ENCODE measurements at regions not wholly inside any gene's neighbourhood (a gene's known extent, or its start where the extent isn't known, plus 50 kb on each side); places are given as distances from the start of the nearest gene placed in this dataset.
A peak's percentile ranks its signal among the peaks of the same experiment; 100 is the strongest.

DNA sequence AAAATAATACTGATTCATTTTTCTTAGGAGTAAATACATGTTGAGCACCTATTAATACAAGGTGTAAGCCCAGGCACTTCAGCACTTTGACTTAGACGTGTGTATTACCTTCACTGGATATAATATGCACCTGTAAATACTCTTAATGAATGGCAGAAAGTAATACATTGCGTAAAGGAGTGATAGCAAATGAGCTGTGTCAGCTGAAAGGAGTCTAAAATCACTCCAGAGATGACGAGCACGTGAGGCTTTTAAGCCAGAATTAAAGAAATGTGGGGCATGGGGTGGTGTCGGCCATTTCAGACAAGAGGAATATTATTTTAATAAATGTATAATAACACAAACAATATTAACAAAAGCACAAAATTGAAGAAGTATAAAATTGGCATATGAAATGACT is 722.7 kb downstream of the EPHA4 start:
- no peaks in the 10 kb centered on the region for H3K9me3 ChIP-seq (ENCODE audit: low read depth)
- H3K36me3 ChIP-seq, result no peaks in the 10 kb centered on the region
- H3K4me3 ChIP-seq, result no peak overlapping the region
- no peaks in the 10 kb centered on the region for H3K27me3 ChIP-seq
- TF ChIP-seq, protein P1, sequence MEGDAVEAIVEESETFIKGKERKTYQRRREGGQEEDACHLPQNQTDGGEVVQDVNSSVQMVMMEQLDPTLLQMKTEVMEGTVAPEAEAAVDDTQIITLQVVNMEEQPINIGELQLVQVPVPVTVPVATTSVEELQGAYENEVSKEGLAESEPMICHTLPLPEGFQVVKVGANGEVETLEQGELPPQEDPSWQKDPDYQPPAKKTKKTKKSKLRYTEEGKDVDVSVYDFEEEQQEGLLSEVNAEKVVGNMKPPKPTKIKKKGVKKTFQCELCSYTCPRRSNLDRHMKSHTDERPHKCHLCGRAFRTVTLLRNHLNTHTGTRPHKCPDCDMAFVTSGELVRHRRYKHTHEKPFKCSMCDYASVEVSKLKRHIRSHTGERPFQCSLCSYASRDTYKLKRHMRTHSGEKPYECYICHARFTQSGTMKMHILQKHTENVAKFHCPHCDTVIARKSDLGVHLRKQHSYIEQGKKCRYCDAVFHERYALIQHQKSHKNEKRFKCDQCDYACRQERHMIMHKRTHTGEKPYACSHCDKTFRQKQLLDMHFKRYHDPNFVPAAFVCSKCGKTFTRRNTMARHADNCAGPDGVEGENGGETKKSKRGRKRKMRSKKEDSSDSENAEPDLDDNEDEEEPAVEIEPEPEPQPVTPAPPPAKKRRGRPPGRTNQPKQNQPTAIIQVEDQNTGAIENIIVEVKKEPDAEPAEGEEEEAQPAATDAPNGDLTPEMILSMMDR (IDR thresholded peaks at IDR 0.05; ENCODE audit: low read depth, low read length), result no peak
- no peak for DNase-seq (ENCODE audit: low read depth in 1 of 2, low spot score in 1 of 2)
- peaks cover 13% of the 10 kb centered on the region for H3K4me1 ChIP-seq (ENCODE audit: low read depth)
- no peak overlapping the region for H3K27ac ChIP-seq

DNA sequence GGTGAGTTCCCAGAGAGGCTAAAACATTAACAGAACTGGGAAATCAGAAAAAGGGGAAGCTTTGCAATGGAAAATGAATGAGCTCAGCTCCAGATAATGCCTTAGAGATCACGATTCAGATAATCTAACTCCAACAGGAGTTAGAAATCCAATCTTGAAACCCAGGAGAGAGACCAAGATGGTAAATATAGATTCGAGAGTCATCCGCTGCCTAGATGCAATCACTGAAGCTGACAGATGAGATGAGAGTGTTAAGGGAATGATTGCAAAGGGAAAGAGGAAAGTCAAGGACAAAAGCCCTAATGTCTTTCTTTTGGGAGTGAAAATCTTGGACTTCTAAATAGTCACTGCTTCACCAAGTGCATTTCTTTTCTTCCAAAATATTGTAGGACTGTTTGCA is 722.0 kb downstream of the EPHA4 start:
- Histone ChIP-seq H3K4me1 (ENCODE audit: low read depth) (peaks cover 19% of the 10 kb centered on the region), H3K27me3 (no peaks in the 10 kb centered on the region), H3K9me3 (ENCODE audit: low read depth) (no peaks in the 10 kb centered on the region), H3K4me3 (no peak overlapping the region), H3K36me3 (no peaks in the 10 kb centered on the region), H3K27ac (peak overlapping the region; percentile 48)
- TF ChIP-seq, protein P1 (IDR thresholded peaks at IDR 0.05; ENCODE audit: low read depth, low read length), result no peak
- DNase-seq (ENCODE audit: low read depth in 1 of 2, low spot score in 1 of 2), result no peak

DNA sequence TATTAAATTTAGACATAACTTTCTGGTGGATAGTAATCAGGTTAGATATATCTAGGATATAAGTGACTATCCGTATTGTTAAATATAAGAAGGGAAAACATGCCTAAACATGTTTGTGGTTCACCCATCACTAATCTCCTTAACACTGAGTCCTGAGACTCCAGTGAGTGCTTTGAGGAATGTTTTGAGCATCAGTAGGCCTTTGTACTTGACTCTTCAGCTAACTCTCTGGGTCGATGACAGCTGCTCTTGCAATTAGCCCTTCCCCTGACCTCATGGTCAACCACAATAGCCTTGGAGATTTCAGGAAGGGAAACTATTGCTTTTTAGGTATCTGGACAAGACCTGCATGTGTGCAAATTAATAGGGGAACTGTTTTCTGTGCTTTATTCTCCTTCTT is 716.8 kb downstream of the EPHA4 start:
- Histone ChIP-seq H3K36me3 (no peaks in the 10 kb centered on the region), H3K4me3 (no peak overlapping the region), H3K27ac (peak overlapping the region; percentile 94), H3K27me3 (no peaks in the 10 kb centered on the region), H3K4me1 (ENCODE audit: low read depth) (peaks cover 46% of the 10 kb centered on the region), H3K9me3 (ENCODE audit: low read depth) (no peaks in the 10 kb centered on the region)
- TF ChIP-seq, protein P1 (IDR thresholded peaks at IDR 0.05; ENCODE audit: low read depth, low read length), result no peak
- peak; percentile 57 to 94 for DNase-seq (ENCODE audit: low read depth in 1 of 2, low spot score in 1 of 2)

DNA sequence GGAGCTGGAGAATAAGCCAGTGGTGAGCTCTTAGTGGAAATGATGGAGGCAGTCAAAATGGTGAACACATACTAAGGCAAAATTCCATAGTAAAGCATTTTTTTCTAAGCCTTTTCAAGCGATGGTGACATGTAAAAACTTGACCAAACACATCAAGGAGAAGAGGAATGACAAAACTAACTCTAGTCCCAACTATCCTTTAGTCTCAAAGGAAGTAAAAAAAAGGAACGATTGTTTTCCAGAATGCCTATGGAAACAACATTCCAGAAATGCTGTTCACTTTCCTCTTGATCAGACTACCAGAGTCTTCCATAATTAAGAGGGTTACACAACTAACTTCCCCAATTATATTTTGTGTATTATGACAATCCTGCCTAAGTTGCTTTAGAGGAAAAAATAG is 715.6 kb downstream of the EPHA4 start:
- no peak overlapping the region for H3K4me3 ChIP-seq
- peak overlapping the region; percentile 94 for H3K27ac ChIP-seq
- peaks cover 44% of the 10 kb centered on the region for H3K4me1 ChIP-seq (ENCODE audit: low read depth)
- H3K27me3 ChIP-seq, result no peaks in the 10 kb centered on the region
- no peaks in the 10 kb centered on the region for H3K36me3 ChIP-seq
- peak in 1 of 2 donors; percentile 7 for DNase-seq (ENCODE audit: low read depth in 1 of 2, low spot score in 1 of 2)
- no peaks in the 10 kb centered on the region for H3K9me3 ChIP-seq (ENCODE audit: low read depth)
- TF ChIP-seq, protein P1 (IDR thresholded peaks at IDR 0.05; ENCODE audit: low read depth, low read length), result no peak

DNA sequence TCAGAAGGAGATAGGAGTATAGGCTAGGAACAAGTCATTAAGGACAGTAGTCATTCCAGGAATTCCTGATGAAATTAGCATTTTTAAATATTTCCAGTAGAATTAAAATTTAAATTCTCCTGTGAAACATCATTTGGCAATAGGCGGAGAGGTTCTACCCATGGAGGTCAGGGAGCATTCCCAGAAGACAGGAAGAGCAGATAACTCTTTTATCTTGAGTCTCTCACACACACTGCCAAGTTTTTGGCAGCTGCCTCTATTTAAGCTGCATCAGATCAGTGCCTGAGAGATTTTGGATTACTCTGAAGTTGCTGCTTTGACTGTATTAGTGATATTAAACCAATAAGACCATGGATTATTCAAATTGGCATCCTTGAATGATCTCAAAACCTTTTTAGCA is 714.7 kb downstream of the EPHA4 start:
- Histone ChIP-seq H3K9me3 (ENCODE audit: low read depth) (no peaks in the 10 kb centered on the region), H3K36me3 (no peaks in the 10 kb centered on the region), H3K4me1 (ENCODE audit: low read depth) (peaks cover 44% of the 10 kb centered on the region), H3K4me3 (no peak overlapping the region), H3K27ac (peak overlapping the region; percentile 94), H3K27me3 (no peaks in the 10 kb centered on the region)
- DNase-seq (ENCODE audit: low read depth in 1 of 2, low spot score in 1 of 2), result peak in 1 of 2 donors; percentile 3
- TF ChIP-seq, protein P1 (IDR thresholded peaks at IDR 0.05; ENCODE audit: low read depth, low read length), result no peak

DNA sequence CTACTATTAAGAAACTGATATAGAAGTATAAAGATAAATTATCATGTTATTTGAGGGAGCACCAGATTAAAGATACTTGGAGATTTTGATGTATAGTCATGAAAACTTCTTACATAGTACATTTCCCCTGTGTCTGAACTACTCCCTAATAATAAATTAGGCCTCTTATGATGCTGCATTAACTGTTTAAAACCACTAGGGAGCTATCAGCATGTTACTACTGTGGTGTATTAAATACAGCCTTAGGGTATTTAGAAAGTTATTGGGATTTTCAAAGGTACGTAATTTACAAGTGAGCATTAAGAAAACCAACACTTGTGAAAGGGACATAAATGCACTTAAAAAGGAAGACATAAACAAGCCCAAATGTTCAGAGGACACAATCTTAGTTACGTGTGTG is 714.0 kb downstream of the EPHA4 start:
- TF ChIP-seq, protein P1 (IDR thresholded peaks at IDR 0.05; ENCODE audit: low read depth, low read length), result no peak
- Histone ChIP-seq H3K4me1 (ENCODE audit: low read depth) (peaks cover 44% of the 10 kb centered on the region), H3K9me3 (ENCODE audit: low read depth) (no peaks in the 10 kb centered on the region), H3K4me3 (no peak overlapping the region), H3K36me3 (no peaks in the 10 kb centered on the region), H3K27ac (no peak overlapping the region), H3K27me3 (no peaks in the 10 kb centered on the region)
- DNase-seq (ENCODE audit: low read depth in 1 of 2, low spot score in 1 of 2), result no peak

Measured in cardiac muscle cell (in vitro differentiated cells and primary cell).